Smooth muscle cell (in vitro differentiated cells): ENCODE measurements at regions not wholly inside any gene's neighbourhood (a gene's known extent, or its start where the extent isn't known, plus 50 kb on each side); places are given as distances from the start of the nearest gene placed in this dataset.

Source experiments
- DNase-seq: peaks from one replicate; lab custom pipeline; 2025; ENCODE audit not compliant: unreplicated experiment; lab: John Stamatoyannopoulos, UW
- H2AFZ ChIP-seq: fragments of 200-600 bp; sonication (generic); 2 replicates; pipeline ENCODE4 v1.6.0; 2016; ENCODE audit warnings: antibody characterized with exemption, low read depth, mild to moderate bottlenecking
- H3F3A ChIP-seq: fragments of 200-600 bp; sonication (generic); 2 replicates; pipeline ENCODE4 v1.6.0; 2017; ENCODE audit warnings: antibody characterized with exemption, low read depth
- H3K27ac ChIP-seq: fragments of 200-600 bp; sonication (generic); 2 replicates; pipeline ENCODE4 v1.5.1; 2016; ENCODE audit warnings: low read depth, mild to moderate bottlenecking
- H3K27me3 ChIP-seq: fragments of 200-600 bp; sonication (generic); 2 replicates; pipeline ENCODE4 v1.6.1; 2016; ENCODE audit warnings: low read depth, mild to moderate bottlenecking
- H3K36me3 ChIP-seq: fragments of 200-600 bp; sonication (generic); 2 replicates; pipeline ENCODE4 v1.5.1; 2016; ENCODE audit warnings: low read depth
- H3K4me1 ChIP-seq: fragments of 200-600 bp; sonication (generic); 2 replicates; pipeline ENCODE4 v1.5.1; 2016; ENCODE audit warnings: low read depth
- H3K4me2 ChIP-seq: fragments of 200-600 bp; sonication (generic); 2 replicates; pipeline ENCODE4 v1.6.0; 2016; ENCODE audit warnings: mild to moderate bottlenecking
- H3K4me3 ChIP-seq: fragments of 200-600 bp; sonication (generic); 2 replicates; pipeline ENCODE4 v1.5.1; 2016; ENCODE audit warnings: mild to moderate bottlenecking
- H3K79me2 ChIP-seq: fragments of 200-600 bp; sonication (generic); 2 replicates; pipeline ENCODE4 v1.6.0; 2016; ENCODE audit warnings: low read depth, mild to moderate bottlenecking
- H3K9ac ChIP-seq: fragments of 200-600 bp; sonication (generic); 2 replicates; pipeline ENCODE4 v1.6.0; 2016; ENCODE audit warnings: low read depth
- H3K9me3 ChIP-seq: fragments of 200-600 bp; sonication (generic); replicated peaks from 2 replicates; pipeline ENCODE4 v1.5.1; 2016; ENCODE audit warnings: low read depth
- H4K20me1 ChIP-seq: fragments of 200-600 bp; sonication (generic); 2 replicates; pipeline ENCODE4 v1.6.0; 2016; ENCODE audit warnings: low read depth
- CTCF ChIP-seq: fragments of 200-600 bp; sonication (generic); IDR thresholded peaks from 2 replicates; pipeline ENCODE4 v1.5.1; 2017; ENCODE audit warnings: borderline replicate concordance, mild to moderate bottlenecking, antibody characterized with exemption; ENCODE audit not compliant: insufficient read depth, poor library complexity, severe bottlenecking
- WGBS: methylation state at CpG from one replicate; pipeline ENCODE4 v1.1.7; 2016; ENCODE audit warnings: low lambda C conversion rate; 5-methylcytosine and 5-hydroxymethylcytosine counted together

GRCh38 chrX:12011075-12011474 is 127.2 kb upstream of the FRMPD4 start:
- DNase-seq, result no peak
- H3K4me1 ChIP-seq, result no peaks in the 10 kb centered on the region
- no peak for TF ChIP-seq CTCF
- no peaks in the 10 kb centered on the region for H4K20me1 ChIP-seq
- H3K27me3 ChIP-seq, result no peaks in the 10 kb centered on the region
- H3K4me2 ChIP-seq, result no peak overlapping the region
- H3K9me3 ChIP-seq, result no peaks in the 10 kb centered on the region
- no peaks in the 10 kb centered on the region for H3K79me2 ChIP-seq
- H3K36me3 ChIP-seq, result no peaks in the 10 kb centered on the region
- no peak overlapping the region for H3K4me3 ChIP-seq
- H2AFZ ChIP-seq, result no peak overlapping the region
- no peak overlapping the region for H3K27ac ChIP-seq
- WGBS, result 43% methylated on average over 2 of the region's 2 CpGs
- H3F3A ChIP-seq, result no peaks in the 10 kb centered on the region
- no peak overlapping the region for H3K9ac ChIP-seq

GRCh38 chrX:12013211-12013618 is 125.1 kb upstream of the FRMPD4 start:
- Histone ChIP-seq H3K36me3 (no peaks in the 10 kb centered on the region), H3K27ac (no peak overlapping the region), H2AFZ (no peak overlapping the region), H3K9me3 (no peaks in the 10 kb centered on the region), H3K4me3 (no peak overlapping the region), H3K9ac (no peak overlapping the region), H3K79me2 (no peaks in the 10 kb centered on the region), H3K4me1 (no peaks in the 10 kb centered on the region), H3K4me2 (no peak overlapping the region), H3F3A (no peaks in the 10 kb centered on the region), H3K27me3 (no peaks in the 10 kb centered on the region), H4K20me1 (no peaks in the 10 kb centered on the region)
- no peak for DNase-seq
- 38% methylated on average over 2 of the region's 2 CpGs for WGBS
- no peak for TF ChIP-seq CTCF

GRCh38 chrX:12021698-12022097 is 116.6 kb upstream of the FRMPD4 start:
- H3F3A ChIP-seq, result no peaks in the 10 kb centered on the region
- TF ChIP-seq CTCF, result no peak
- no peaks in the 10 kb centered on the region for H3K79me2 ChIP-seq
- no peak overlapping the region for H3K4me2 ChIP-seq
- no peaks in the 10 kb centered on the region for H3K9me3 ChIP-seq
- H3K27ac ChIP-seq, result no peak overlapping the region
- WGBS, result 59% methylated on average over 1 of the region's 1 CpG
- H3K36me3 ChIP-seq, result no peaks in the 10 kb centered on the region
- H3K4me3 ChIP-seq, result no peak overlapping the region
- no peaks in the 10 kb centered on the region for H4K20me1 ChIP-seq
- no peak for DNase-seq
- H2AFZ ChIP-seq, result no peak overlapping the region
- H3K9ac ChIP-seq, result no peak overlapping the region
- H3K4me1 ChIP-seq, result no peaks in the 10 kb centered on the region
- H3K27me3 ChIP-seq, result no peaks in the 10 kb centered on the region

- no peak overlapping the region for H2AFZ ChIP-seq
- DNase-seq, result no peak
- no peaks in the 10 kb centered on the region for H3K36me3 ChIP-seq
- no peaks in the 10 kb centered on the region for H3F3A ChIP-seq
- no peaks in the 10 kb centered on the region for H3K4me1 ChIP-seq
- WGBS, result 77% methylated on average over 2 of the region's 2 CpGs
- no peak overlapping the region for H3K4me3 ChIP-seq
- no peaks in the 10 kb centered on the region for H4K20me1 ChIP-seq
- no peak overlapping the region for H3K9ac ChIP-seq
- H3K27ac ChIP-seq, result no peak overlapping the region
- TF ChIP-seq CTCF, result no peak
- H3K27me3 ChIP-seq, result no peaks in the 10 kb centered on the region
- H3K79me2 ChIP-seq, result no peaks in the 10 kb centered on the region
- no peak overlapping the region for H3K4me2 ChIP-seq
- no peaks in the 10 kb centered on the region for H3K9me3 ChIP-seq
These were observed 111.8 kb upstream of the FRMPD4 start for GRCh38 chrX:12026481-12026880.
